ENCODE measurements at regions not wholly inside any gene's neighbourhood (a gene's known extent, or its start where the extent isn't known, plus 50 kb on each side); places are given as distances from the start of the nearest gene placed in this dataset.

DNA sequence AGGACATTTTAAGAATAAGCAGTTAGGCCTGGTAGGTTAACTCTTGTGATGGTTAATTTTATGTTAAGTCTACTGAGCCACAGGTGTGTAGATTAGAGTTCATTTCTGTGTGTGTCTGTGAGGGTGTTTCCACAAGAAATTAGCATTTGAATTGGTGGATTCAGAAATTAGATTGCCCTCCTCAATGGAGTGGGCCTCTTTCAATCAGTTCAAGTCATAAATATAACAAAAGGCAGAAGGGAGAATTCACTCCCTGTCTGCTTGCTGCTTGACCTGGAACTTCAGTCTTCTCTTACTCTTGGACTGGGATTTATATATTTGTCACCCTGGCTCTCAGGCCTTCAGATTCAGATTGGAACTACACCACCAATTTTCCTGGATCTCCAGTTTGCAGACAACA lies 55.3 kb upstream of the POM121L12 start:
- DNase-seq: no peak

DNA sequence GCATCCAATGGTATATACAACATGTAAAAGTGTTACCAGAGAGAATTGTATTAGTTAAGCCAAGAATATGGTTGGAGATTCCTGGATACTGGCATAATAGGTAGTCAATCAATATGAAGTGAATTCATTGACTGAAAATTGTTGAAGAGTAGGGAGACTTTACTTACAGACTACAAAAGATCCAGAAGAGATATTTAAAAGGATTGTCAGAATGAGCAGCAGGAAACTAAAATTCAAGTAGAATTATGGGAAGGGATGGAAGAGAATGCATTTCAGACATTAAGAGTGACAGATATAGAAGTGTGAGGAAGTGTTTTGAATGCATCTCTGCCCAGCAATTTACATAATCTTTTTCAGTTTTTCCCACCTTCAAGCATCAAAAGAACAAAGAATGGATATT lies 62.3 kb upstream of the POM121L12 start:
- no peak for DNase-seq

DNA sequence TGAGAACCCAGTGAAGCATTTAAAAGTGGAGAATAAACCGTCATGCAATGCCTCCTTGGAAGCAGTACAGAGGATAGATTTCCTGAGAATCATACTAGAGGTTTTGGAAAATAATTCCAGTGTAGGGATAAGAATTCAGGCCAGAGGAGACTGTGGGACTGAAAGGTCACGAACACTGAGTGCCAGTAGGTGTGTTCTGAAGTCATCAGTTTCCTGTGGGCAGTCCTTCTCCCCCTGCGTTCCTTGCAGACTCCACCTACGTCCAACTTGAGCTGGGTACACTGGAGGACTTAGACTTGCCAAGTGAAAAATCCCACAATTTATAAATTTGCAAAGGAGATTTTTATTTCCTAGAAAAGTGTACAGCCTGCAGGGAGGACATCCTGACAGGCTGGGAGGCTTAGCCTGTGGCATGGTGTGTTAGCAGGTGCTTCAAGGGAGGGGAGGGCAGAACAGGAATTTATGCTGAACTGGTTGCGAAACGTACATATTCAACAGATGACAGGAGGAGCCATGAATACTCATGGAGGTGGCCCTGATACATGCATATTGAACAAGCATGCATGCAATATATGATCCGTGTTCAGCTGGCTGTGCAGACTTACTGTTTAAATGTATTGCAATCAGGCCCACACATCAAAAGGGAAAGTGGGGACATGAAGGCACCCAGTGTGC lies 72.9 kb upstream of the POM121L12 start:
- no peak for DNase-seq

DNA sequence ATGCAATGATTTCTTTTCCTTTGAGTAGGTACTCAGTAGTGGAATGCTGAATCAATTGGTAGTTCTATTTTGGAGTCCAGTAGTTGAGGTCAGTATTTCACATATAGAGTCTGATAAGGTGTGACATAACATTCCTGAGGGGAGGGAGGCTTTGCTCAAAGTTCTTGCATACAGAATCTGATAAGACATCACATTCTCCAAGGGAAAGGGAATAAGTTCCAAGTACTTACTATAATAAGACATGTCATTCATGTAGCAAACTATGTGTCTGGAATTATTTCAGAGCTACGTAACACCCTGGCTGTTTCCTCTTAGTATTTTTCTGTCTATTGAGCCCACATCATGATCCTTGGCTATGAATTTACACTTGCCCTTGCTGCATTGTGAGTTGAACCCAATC lies 74.3 kb upstream of the POM121L12 start:
- no peak for DNase-seq

DNA sequence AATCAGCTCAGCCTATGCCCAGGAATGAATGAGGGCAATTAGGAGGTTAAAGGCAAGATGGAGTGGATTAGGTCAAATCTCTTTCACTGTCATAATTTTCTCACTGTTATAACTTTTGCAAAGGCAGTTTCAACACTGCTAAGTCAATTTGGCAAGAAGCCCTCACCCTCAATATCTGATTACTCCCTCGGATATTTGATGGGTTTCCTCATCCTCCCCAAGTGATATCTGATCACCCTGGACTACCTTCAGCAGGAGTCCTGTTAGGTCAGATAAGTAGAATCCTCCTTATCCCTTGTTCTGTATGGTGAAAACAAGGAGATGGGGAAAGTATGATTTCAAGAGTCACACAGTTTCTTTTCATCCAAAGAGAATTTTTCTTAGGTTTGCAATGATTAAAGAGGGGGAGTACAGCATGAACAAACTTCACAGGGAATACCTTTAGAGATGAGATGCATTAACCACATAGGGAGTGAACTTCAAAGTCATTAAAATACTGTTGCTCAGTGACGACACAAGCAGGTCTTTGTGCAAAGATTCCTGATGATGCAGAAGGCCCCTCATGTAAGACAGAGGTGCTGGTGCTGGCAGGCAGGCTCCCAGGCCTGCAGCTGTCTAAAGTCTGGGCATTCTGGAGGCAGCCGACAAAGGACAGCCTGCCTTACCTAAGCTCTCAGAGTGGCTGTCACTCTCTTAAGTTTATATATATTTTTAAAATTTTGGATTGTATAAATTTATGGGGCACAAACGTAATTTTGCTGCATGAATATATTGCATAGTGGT lies 75.4 kb upstream of the POM121L12 start:
- DNase-seq: no peak

DNA sequence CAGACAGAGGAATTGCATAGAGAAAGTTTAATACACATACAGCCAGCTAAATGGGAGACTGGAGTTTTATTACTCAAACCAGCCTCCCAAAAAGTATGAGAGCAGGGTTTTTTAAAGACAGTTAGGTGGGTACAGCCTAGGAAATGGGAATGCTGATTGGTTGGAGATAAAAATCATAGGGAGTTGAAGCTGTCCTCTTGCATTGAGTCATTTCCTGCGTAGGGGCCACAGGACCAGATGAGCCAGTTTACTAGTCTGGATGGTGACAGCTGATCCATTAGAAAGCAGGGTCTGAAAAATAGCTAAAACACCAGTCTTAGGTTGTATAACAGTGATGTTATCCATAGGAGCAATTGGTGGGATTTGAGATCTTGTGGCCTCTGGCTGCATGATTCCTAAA lies 76.1 kb upstream of the POM121L12 start:
- DNase-seq: no peak

DNA sequence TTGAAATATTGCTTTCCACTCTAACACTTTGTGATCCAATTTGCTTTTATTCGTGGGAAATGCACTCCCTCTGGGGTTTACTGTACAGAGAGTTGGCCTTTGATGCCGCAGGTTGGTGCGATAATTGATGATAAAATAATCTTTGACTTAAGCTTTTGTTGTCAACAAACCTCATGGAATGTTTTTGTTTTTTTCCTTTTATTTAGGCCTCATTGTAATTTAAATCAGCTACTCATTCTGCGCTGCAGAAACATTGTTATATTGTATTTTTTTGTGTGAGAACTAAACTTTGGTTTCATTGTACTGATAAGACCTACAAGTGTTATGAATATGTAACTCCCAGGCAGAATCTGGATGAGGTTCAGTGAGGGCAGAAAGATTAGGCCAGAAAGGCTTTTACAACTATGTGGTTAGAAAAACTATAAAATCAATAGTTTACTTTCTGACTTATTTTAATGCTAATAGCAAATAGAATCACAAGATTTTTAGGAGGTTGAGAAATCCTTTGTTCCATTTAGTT lies 76.8 kb upstream of the POM121L12 start:
- no peak for DNase-seq

DNA sequence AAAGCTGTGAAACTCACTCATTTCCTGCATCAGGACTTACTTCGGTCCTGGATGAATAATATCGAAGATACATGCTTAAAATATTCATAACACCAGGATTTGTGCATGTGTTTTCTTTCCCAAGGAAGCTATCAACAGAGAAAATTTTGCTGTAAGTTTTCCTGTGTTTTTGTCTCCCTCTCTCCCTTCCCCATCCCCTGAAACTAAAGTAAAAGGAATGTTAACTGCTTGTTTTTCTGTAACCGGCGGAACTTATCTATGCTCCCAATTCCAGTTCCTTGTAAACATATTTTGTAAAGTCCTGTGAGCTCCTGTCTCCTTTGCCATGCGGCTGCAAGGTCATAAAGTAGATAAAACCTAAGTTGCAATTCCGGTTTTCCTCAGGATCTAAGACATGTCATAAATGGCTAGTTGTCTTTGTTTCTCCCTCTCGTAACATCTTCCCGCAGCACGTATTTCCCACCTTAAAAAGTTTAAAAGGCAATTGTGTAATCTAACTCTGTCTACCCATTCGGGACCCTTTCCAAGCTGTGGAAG lies 79.0 kb upstream of the POM121L12 start:
- DNase-seq: no peak

DNA sequence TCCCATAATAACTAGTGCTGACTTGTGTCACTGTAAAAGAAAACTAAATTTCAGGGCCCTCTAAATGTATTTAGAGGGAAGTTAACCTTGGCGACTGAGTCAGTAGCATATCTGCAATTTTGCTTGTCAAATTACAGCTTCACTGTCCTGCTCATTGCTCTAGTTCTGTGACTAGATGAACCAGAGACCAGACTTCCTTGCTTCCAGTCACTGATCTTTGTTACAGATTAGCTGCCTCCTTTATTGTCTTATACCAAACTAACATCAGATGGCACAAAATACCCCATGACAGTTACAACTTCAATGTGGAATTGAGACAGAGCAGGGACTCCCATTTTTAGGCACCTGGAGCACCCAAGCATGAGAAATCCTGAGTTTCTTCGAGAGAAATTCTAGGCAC lies 79.9 kb upstream of the POM121L12 start:
- DNase-seq: no peak

DNA sequence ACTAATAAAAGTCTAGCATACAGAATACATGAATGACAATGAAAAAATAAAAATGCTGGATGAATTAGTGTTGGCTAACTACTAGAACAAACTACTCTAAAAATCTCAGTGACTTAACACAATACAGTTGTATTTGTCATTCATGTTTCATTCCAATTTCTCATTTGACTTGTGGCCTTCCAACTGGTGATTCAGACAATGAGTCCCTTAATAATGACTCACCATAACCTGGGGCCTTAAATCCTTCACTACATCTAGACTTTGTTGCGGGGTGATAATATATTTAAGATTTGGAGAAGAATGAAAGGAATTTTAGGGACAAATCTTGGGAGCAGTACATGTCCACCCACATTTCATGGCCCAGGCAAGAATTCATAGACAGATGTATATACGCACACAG lies 90.5 kb upstream of the POM121L12 start:
- no peak for DNase-seq

DNA sequence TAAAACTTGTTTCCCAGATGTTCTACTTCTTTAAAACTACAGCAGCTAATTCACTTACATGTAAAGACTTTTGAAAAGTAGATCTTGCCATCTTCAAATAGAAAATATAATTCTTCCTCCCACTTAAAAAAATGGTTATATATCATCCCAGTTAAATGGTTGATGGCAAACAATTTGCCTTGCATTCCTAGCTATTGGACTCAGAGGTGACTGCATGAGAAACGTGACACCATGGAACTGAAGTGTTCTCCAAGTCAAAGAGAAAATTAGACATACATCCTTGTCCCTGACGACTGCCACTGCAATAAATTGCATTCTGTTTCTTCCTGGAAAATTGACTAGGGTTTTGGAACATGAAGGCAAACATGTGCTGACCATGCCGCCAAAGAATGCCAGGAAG lies 95.0 kb upstream of the POM121L12 start:
- DNase-seq: no peak

DNA sequence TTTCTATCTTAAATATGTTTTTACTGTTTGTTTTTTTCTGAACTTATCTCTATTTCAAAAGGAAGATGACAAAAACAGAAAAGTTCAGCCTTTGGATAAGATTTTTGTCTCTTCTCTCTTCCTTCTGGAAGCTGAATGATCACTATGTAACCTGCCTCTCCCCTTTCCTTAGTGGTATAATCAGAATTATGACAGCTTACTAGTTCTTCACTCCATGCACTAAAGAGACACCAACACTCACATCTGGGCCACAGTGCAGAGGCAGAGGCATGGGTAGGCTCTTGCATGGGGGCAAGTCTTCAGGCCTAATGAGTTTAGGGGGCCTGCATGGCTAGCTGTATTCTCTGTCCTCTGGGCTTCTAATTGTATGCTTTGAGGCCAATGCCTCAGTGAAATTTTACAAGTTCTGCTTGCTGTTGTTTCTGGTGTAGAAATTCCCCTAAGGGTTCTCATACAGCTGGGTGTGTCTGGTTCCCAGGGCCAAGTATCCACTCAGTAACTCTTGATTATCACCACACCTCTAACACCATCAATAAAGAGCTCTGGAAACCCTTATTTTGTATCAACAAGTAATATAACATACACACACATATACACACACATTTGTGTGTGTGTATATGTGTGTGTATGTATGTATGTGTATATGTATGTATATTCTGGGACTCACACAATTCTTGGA lies 96.8 kb upstream of the POM121L12 start:
- no peak for DNase-seq

DNA sequence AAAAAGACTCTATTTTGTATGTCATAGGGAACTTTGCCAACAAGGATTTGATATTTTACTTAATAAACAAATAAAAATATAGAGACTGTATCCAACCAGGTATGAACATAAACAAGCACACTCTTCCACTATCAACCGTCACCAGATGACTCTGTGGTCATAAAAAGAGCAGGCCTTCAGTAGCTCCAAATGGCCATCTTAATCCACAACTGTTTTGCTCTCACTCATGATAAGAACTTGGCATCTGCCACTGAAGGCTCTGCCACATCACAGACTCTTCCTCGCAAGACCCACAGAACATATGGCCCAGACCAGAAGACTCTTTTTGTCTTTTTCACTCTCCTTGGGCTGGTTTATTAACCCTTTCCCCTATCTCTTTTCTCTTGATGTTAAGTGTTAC lies 98.7 kb upstream of the POM121L12 start:
- no peak for DNase-seq

DNA sequence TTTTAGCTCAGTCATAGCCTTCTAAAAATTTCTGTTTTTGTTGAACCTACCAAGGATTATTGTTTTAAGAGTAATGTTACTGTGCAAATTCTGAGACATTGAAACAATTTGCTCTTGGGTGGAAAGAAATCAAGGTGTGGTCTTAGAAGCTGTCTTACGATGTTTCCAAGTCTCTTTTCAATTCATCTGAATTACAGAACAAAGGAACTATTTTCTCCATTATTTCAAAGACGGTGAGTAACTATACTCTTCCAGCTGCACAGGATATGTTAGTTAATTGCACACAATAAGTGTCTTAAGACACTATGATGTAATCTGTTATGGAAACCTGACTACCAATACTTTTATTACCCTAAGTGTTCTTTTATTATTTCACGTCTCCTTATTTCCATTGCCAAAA lies 106.8 kb upstream of the POM121L12 start:
- DNase-seq: no peak

DNA sequence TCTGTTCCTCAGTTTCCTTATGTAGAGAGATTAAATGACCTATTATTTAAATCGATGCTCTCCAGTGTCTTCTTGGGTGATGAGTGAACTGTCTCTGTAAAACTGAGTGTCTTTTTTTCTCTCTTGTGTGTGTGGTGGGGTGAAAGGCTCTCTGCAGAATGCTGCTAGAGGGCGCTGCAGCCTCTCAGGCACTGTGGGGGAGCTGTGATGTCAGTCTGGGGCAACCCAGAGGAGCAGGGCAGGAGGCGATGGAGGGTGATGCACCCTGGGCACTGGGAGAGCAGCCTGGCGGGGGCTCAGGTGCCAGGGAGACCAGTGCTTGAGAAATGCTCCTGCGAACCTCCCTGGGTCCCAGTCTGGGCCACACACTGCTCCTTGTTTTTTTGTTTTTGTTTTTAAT lies 110.1 kb upstream of the POM121L12 start:
- DNase-seq: no peak

DNA sequence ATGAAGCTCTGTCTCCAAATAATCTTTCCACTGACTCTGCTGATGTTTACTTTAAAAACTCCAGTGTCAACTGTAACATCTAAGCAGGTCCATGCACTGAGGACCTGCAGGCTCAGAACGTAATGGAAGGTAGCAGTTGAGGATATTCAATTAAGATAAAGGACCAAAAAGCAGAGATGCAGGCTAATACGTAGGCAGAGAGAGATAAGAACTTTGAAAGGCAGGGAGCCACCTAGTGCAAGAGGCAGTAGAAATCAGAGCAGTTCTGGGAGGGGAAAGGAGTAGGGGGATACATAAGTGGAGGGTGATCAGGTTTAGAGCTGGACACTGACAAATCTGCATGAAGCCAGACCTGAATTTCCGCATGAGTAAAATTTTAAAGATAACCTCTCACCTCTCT lies 114.5 kb upstream of the POM121L12 start:
- no peak for DNase-seq

DNA sequence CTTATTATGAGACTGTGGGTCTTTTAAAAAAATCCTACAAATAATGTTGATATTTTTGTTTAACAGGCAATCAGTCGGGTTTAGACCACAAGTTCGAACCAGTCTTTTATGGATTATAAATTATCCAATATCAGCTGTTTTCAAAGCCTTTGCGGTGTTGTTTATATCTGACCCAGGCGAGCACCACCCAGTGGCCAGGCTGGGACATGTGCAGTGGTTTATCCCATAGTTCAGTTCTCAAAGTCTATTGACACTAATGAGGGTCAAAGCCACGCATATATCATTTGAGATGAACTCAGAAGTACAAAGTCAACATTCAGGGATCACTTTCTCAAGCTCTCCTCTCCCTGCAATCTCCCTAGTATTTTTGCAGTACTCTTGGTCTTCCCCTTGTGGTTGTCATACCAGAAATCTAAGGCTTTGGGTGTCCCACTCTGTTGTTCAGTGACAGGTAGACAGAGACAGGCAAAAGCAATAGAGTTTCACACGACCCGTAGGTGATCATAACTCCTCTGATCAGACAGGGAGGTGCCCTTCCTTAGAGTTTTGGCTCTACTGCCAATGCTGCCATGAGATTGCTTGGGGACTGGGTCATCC lies 117.4 kb upstream of the POM121L12 start:
- no peak for DNase-seq

DNA sequence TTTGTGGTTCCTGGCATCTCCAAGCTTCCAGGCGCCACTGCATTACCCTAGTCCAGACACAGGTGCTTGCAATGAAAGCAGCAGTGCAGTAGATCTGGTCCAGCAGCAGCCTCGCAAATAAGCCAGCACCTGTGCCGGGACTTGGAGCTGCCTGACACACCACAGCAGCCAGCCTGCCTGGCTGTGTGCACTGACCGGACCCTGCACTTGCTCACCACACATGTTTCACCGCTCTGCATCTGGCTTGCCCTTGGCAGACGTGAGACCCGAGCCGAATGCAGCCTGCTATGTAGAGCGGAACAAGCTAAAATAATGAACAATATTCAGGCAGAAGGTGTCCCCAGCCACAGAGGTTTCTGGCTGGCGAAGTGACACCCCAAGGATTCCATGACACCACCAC lies 123.6 kb upstream of the POM121L12 start:
- DNase-seq: no peak

DNA sequence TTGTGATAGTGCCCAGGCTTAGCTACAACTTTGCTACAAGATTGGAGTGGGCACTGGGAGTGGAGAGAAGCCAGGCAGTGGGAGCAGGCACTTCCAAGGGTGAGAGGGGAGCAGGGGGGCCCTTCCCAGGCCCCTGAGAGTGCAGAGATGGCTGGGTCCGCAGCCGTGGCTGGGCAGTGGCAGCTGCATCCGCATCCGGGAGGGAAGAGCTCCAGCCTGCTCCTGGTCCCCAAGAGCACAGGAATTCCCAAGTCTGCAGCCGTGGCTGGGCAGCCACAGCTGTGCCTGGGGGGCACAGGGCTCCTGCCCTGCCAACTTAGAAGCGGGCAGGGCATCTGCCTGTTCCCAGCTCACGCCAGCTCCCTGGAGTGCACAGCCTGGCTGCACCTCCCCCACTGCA lies 124.1 kb upstream of the POM121L12 start:
- DNase-seq: no peak

DNA sequence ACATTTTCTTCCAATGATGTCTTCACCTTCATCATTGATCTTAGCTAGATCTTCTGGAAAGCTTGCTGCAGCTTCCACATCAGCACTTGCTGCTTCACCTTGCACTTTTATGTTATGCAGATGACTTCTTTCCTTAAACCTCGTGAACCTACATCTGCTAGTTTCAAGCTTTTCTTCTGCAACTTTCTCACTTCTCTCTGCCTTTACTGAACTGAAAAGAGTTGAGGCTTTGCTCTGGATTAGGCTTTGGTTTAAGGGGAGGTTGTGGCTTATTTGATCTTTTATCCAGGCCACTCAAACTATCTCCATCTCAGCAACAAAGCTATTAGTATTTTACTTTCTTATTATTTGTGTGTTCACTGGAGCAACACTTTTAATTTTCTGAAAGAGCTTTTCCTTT lies 125.5 kb upstream of the POM121L12 start:
- no peak for DNase-seq

DNA sequence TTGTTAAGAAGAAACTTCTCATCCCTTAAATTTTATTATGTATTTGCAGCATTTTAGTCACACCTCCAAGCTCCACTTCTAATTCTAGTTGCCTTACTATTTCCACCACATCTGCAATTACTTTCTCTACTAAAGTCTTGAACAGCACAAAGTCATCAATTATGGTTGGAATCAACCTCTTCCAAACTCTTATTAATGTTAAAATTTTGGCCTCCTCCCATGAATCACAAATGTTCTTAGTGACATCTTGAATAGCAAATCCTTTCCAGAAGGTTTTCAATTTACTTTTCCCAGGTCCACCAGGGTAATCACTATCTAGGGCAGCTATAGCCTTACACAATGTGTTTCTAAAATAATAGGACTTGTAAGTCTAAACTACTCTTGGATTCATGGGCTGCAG lies 126.3 kb upstream of the POM121L12 start:
- no peak for DNase-seq

DNA sequence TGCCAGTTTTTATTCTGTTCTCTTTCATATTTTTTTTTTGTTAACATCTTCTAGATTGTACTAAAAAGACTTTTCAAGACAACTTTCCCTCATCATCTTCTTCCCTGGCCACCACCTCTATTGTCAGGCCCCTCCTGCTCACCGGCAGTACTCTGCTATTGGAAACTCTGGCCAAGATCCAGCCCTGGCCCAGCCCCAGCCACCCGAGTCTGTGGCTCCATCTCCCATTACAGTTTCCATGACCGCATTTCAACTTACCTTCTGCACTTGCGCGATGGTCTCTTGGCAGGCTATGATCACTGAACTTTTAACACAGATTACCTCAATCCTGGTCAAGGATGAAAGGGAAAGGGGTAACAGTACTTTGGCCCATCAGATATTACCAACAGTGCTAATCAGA lies 137.7 kb upstream of the POM121L12 start:
- DNase-seq: no peak

DNA sequence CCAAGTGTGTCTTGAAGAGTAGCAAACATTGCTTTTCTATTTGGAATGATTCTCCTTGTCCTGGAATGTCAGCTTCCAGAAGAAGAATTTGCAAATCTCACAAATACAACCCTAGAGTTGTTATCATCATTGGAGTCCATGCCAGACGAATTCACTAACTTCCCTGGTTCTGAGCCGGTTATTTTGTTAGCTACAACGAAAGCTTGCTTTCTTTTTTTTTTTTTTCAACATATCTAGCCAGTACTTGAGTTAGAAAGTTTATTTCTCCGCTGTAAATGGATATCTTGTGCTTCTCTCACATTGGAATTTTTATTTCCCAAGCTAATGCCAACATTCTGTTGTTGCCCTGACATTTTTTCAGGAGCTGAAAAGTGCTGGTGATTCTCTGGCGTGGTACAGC lies 138.1 kb upstream of the POM121L12 start:
- no peak for DNase-seq
